ENCODE measurements at regions not wholly inside any gene's neighbourhood (a gene's known extent, or its start where the extent isn't known, plus 50 kb on each side); places are given as distances from the start of the nearest gene placed in this dataset.

DNA sequence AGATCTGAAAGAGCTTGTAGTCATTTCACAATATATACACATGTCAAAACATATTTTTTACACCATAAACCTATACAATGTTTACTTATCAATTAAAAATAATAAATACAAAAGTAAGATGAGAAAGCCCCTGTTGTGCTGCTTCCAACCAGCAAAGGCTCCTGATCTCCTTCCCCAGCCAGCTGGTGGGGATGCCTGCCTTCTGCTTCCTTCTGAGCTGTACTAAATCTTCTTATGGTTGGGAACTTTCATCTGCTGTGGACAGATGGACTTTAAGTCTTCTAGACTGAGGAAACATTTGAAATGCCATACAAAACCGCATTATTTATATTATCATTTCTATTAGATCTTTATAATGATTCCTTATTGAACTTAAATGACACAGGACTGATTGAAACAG, 745.3 kb upstream of the CHD1 start:
- 82 to 88% (median 85%) methylated on average over 1 of the region's 1 CpG for WGBS, 3 donors
- no peaks in the 10 kb centered on the region for H3K9me3 ChIP-seq
- H3K27ac ChIP-seq: no peak overlapping the region
- H3K4me1 ChIP-seq: no peaks in the 10 kb centered on the region
- no peaks in the 10 kb centered on the region for H3K36me3 ChIP-seq (ENCODE audit: insufficient read depth in 1 of 2, low read depth in 1 of 2)
- no peak for DNase-seq
- no peak overlapping the region for H3K4me3 ChIP-seq
- no peak for TF ChIP-seq CTCF (IDR thresholded peaks at IDR 0.05)
- intact Hi-C loops (cut with DNase I): no loop called here
- no peaks in the 10 kb centered on the region for H3K27me3 ChIP-seq (ENCODE audit: insufficient read depth in 3 of 3, low read length in 2 of 3)
- ATAC-seq: no peak

GRCh38 chr5:99664972-99665371, 736.2 kb upstream of the CHD1 start:
- ATAC-seq: no peak

DNA sequence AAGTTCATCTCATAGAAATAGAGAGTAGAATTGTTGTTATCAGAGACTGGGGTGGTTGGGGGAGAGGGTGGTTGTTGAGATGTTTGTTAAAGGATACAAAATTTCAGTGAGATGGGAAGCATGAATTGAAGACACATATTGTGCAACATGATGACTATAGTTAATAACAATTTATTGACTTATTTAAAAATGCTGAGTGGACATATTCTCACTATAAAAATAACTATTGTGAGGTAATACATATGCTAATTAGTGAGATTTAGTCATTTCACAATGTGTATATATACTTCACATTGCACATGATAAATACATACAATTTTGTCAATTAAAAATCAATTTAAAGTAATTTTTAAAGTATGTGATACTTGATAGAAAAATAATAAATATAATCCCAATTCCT, 722.5 kb upstream of the CHD1 start:
- TF ChIP-seq CTCF (IDR thresholded peaks at IDR 0.05): no peak
- Histone ChIP-seq H3K9me3 (no peaks in the 10 kb centered on the region), H3K4me3 (no peak overlapping the region), H3K36me3 (ENCODE audit: insufficient read depth in 1 of 2, low read depth in 1 of 2) (no peaks in the 10 kb centered on the region), H3K4me1 (no peaks in the 10 kb centered on the region), H3K27ac (no peak overlapping the region), H3K27me3 (ENCODE audit: insufficient read depth in 3 of 3, low read length in 2 of 3) (no peaks in the 10 kb centered on the region)
- ATAC-seq: no peak
- DNase-seq: no peak
- intact Hi-C loops (cut with DNase I): no loop called here

More at GRCh38 chr5:99664972-99665371, 736.2 kb upstream of the CHD1 start:
- TF ChIP-seq CTCF (IDR thresholded peaks at IDR 0.05): no peak
- DNase-seq: no peak
- H3K36me3 ChIP-seq (ENCODE audit: insufficient read depth in 1 of 2, low read depth in 1 of 2): no peaks in the 10 kb centered on the region
- no peaks in the 10 kb centered on the region for H3K4me1 ChIP-seq
- no peak overlapping the region for H3K27ac ChIP-seq
- no peaks in the 10 kb centered on the region for H3K9me3 ChIP-seq
- H3K4me3 ChIP-seq: no peak overlapping the region
- no peaks in the 10 kb centered on the region for H3K27me3 ChIP-seq (ENCODE audit: insufficient read depth in 3 of 3, low read length in 2 of 3)
- intact Hi-C loops (cut with DNase I): no loop called here

- Histone ChIP-seq H3K9me3 (no peaks in the 10 kb centered on the region), H3K4me1 (no peaks in the 10 kb centered on the region), H3K27me3 (ENCODE audit: insufficient read depth in 3 of 3, low read length in 2 of 3) (no peaks in the 10 kb centered on the region), H3K27ac (no peak overlapping the region), H3K36me3 (ENCODE audit: insufficient read depth in 1 of 2, low read depth in 1 of 2) (no peaks in the 10 kb centered on the region), H3K4me3 (no peak overlapping the region)
- WGBS, 3 donors: 56 to 66% (median 63%) methylated on average over 5 of the region's 5 CpGs
- ATAC-seq: no peak
- intact Hi-C loops (cut with DNase I): no loop called here
- TF ChIP-seq CTCF (IDR thresholded peaks at IDR 0.05): no peak
- DNase-seq: no peak
Observed at GRCh38 chr5:99646011-99646647, 717.3 kb upstream of the CHD1 start.

DNA sequence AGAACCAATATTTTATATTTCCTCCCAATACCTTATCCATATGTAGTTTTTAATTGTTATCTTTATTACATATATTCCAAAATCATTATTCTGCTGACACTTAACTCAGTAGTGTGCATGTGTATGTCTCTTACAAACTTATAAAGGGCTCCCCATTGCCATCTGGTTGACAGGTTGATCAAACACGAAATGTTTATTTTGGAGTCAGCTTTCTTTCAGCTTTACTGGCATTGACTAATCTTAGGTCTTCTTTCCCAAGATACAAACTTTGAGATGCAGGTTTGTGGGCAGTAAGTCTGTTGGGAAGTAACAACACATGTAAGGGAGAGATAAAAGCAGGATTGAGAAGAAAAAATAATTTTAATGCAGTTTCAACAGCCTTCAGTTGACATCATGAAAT, 716.0 kb upstream of the CHD1 start:
- Histone ChIP-seq H3K4me1 (no peaks in the 10 kb centered on the region), H3K4me3 (no peak overlapping the region), H3K27me3 (ENCODE audit: insufficient read depth in 3 of 3, low read length in 2 of 3) (no peaks in the 10 kb centered on the region), H3K9me3 (no peaks in the 10 kb centered on the region), H3K36me3 (ENCODE audit: insufficient read depth in 1 of 2, low read depth in 1 of 2) (no peaks in the 10 kb centered on the region), H3K27ac (no peak overlapping the region)
- 79 to 93% (median 89%) methylated on average over 1 of the region's 1 CpG for WGBS, 3 donors
- ATAC-seq: no peak
- TF ChIP-seq CTCF (IDR thresholded peaks at IDR 0.05): no peak
- intact Hi-C loops (cut with DNase I): no loop called here
- no peak for DNase-seq
